ENCODE measurements at regions not wholly inside any gene's neighbourhood (a gene's known extent, or its start where the extent isn't known, plus 50 kb on each side); places are given as distances from the start of the nearest gene placed in this dataset.

DNA sequence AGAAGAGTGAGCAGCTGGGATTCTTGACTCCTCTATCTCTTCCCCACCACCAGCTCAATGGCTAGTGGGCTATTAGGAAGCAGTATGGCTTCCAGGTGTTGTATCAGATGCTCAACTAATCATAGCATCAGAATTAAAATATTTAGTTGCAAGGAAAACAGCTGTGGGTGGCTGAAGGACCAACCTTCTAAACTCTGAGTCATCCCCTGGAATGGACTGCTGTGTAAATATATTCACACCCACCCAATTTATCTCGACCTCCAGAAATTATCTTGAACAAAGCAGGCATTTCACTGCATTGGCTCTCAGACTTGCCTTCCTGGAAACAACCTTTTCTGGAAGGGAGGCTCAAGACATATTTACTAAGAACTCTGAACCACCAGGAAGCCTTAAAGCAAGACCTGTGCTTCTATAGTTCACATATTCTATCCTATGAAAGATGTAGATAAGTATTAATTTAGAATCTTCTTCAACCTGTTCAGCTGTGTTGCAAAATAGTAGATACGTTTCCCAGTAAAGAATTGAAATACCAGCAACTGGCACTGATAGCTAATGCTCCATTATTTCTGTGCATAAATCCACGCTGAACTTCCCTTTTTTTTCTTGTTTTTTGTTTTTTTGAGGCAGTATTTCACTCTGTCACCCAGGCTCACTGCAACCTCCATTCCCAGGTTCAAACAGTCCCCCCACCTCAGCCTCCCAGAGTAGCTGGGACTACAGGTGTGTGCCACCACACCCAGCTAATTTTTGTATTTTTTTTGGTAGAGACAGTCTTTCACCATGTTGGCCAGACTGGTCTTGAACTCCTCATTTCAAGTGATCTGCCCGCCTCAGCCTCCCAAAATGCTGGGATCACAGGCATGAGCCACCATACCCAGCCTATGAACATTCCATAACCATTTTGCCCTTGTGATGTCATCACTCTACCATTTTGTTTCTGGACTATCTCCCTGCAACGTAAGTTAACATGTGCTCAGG lies 56.9 kb upstream of the CD2AP start:
- TF ChIP-seq, protein P1, sequence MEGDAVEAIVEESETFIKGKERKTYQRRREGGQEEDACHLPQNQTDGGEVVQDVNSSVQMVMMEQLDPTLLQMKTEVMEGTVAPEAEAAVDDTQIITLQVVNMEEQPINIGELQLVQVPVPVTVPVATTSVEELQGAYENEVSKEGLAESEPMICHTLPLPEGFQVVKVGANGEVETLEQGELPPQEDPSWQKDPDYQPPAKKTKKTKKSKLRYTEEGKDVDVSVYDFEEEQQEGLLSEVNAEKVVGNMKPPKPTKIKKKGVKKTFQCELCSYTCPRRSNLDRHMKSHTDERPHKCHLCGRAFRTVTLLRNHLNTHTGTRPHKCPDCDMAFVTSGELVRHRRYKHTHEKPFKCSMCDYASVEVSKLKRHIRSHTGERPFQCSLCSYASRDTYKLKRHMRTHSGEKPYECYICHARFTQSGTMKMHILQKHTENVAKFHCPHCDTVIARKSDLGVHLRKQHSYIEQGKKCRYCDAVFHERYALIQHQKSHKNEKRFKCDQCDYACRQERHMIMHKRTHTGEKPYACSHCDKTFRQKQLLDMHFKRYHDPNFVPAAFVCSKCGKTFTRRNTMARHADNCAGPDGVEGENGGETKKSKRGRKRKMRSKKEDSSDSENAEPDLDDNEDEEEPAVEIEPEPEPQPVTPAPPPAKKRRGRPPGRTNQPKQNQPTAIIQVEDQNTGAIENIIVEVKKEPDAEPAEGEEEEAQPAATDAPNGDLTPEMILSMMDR (CRISPR knock-in tag; IDR thresholded peaks at IDR 0.05), result no peak
- no peak for TF ChIP-seq HOXD1 (CRISPR knock-in tag; IDR thresholded peaks at IDR 0.05)
- no peak for TF ChIP-seq ZNF629 (CRISPR knock-in tag; conservative IDR thresholded peaks at IDR 0.05)
- TF ChIP-seq RFX1 (IDR thresholded peaks at IDR 0.05), result no peak
- TF ChIP-seq, protein P2, sequence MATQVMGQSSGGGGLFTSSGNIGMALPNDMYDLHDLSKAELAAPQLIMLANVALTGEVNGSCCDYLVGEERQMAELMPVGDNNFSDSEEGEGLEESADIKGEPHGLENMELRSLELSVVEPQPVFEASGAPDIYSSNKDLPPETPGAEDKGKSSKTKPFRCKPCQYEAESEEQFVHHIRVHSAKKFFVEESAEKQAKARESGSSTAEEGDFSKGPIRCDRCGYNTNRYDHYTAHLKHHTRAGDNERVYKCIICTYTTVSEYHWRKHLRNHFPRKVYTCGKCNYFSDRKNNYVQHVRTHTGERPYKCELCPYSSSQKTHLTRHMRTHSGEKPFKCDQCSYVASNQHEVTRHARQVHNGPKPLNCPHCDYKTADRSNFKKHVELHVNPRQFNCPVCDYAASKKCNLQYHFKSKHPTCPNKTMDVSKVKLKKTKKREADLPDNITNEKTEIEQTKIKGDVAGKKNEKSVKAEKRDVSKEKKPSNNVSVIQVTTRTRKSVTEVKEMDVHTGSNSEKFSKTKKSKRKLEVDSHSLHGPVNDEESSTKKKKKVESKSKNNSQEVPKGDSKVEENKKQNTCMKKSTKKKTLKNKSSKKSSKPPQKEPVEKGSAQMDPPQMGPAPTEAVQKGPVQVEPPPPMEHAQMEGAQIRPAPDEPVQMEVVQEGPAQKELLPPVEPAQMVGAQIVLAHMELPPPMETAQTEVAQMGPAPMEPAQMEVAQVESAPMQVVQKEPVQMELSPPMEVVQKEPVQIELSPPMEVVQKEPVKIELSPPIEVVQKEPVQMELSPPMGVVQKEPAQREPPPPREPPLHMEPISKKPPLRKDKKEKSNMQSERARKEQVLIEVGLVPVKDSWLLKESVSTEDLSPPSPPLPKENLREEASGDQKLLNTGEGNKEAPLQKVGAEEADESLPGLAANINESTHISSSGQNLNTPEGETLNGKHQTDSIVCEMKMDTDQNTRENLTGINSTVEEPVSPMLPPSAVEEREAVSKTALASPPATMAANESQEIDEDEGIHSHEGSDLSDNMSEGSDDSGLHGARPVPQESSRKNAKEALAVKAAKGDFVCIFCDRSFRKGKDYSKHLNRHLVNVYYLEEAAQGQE (IDR thresholded peaks at IDR 0.05; ENCODE audit: borderline replicate concordance in 1 of 2, low read depth in 1 of 2, low read length in 2 of 2), result no peak
- TF ChIP-seq, protein P3, sequence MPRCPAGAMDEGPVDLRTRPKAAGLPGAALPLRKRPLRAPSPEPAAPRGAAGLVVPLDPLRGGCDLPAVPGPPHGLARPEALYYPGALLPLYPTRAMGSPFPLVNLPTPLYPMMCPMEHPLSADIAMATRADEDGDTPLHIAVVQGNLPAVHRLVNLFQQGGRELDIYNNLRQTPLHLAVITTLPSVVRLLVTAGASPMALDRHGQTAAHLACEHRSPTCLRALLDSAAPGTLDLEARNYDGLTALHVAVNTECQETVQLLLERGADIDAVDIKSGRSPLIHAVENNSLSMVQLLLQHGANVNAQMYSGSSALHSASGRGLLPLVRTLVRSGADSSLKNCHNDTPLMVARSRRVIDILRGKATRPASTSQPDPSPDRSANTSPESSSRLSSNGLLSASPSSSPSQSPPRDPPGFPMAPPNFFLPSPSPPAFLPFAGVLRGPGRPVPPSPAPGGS (CRISPR knock-in tag; IDR thresholded peaks at IDR 0.05), result no peak
- no peak for TF ChIP-seq HNRNPL (IDR thresholded peaks at IDR 0.05; ENCODE audit: low read depth, low read length)
- TF ChIP-seq NFYC (CRISPR knock-in tag; IDR thresholded peaks at IDR 0.05), result no peak
- TF ChIP-seq, protein P4, sequence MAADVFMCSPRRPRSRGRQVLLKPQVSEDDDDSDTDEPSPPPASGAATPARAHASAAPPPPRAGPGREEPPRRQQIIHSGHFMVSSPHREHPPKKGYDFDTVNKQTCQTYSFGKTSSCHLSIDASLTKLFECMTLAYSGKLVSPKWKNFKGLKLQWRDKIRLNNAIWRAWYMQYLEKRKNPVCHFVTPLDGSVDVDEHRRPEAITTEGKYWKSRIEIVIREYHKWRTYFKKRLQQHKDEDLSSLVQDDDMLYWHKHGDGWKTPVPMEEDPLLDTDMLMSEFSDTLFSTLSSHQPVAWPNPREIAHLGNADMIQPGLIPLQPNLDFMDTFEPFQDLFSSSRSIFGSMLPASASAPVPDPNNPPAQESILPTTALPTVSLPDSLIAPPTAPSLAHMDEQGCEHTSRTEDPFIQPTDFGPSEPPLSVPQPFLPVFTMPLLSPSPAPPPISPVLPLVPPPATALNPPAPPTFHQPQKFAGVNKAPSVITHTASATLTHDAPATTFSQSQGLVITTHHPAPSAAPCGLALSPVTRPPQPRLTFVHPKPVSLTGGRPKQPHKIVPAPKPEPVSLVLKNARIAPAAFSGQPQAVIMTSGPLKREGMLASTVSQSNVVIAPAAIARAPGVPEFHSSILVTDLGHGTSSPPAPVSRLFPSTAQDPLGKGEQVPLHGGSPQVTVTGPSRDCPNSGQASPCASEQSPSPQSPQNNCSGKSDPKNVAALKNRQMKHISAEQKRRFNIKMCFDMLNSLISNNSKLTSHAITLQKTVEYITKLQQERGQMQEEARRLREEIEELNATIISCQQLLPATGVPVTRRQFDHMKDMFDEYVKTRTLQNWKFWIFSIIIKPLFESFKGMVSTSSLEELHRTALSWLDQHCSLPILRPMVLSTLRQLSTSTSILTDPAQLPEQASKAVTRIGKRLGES (CRISPR knock-in tag; IDR thresholded peaks at IDR 0.05; ENCODE audit: borderline replicate concordance), result no peak
- TF ChIP-seq FOXM1 (CRISPR knock-in tag; IDR thresholded peaks at IDR 0.05), result no peak
- TF ChIP-seq RAD21 (CRISPR knock-in tag; IDR thresholded peaks at IDR 0.05), result no peak

Data from HepG2 (cell line).